GM21723 (cell line): ENCODE measurements at regions not wholly inside any gene's neighbourhood (a gene's known extent, or its start where the extent isn't known, plus 50 kb on each side); places are given as distances from the start of the nearest gene placed in this dataset.

Experiments
- ATAC-seq: cut with Tn5 transposase; IDR thresholded peaks from one replicate; pipeline ENCODE4 v1.9.1; 2021; ENCODE audit warnings: mild to moderate bottlenecking, moderate library complexity; ENCODE audit not compliant: unreplicated experiment

GRCh38 chr10:128934492-128934891 lies 532.5 kb upstream of the MGMT start:
- ATAC-seq = no peak

- ATAC-seq = no peak
These were observed 530.6 kb upstream of the MGMT start for GRCh38 chr10:128936392-128936791.

DNA sequence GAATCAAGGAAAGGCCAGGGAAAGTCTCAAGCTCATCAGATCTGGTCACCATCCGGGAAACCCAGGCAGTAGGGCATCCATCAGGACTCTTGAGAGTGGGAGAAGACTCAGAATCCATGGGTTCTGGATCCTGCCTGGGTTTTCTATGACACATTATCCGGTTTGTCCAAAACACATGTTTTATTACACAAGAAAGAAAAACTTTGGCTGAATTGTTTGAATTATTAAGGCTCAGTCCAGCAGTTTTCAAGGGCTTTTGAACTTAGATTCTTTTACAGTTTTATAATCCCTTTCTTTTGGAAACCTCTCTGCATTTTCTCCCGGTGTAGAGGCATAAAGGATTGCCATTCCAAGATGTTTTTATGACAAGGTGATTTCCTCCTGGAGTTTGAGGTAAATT lies 528.5 kb upstream of the MGMT start:
- no peak for ATAC-seq

GRCh38 chr10:128940081-128940480 lies 527.0 kb upstream of the MGMT start:
- no peak for ATAC-seq

DNA sequence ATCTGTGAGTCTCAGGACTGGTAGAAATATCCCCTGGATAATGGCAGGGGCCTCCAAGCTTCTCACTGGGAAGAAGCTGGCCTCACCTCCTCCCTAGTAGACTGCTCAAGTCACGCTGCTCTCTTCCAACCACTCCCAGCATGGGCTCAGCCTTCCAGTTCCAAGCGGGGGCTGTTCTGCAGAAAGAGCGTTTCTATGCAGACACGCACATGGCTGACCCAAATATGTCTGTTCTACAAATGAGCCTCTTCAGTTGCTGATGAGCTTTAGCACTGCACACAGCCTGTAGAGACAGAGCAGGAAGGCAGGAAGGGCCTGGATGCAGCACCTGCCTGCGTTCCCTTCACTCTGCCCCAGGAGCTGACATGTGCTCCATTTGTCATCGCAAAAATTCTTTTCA lies 523.9 kb upstream of the MGMT start:
- ATAC-seq = no peak

- no peak for ATAC-seq
These were observed 521.6 kb upstream of the MGMT start for GRCh38 chr10:128945398-128945797.

GRCh38 chr10:128950159-128950915 lies 516.7 kb upstream of the MGMT start:
- no peak for ATAC-seq

DNA sequence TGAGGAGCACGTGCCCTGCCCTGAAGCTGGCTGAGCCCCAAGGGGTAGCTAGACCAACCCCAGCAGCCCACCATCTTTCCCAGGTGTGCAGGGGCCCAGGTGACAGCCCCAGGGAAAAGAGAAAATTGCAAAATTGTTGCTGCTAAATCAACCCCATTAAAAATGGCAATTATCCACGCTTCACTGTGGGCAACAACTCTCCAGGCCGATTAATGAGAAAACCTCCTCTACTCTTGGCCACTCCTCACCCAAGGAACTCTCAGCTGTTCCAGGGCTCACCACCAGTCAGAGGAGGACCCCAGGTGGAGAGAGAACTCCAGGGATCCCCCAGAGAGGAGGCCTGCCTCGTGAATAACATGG lies 516.1 kb upstream of the MGMT start:
- no peak for ATAC-seq

GRCh38 chr10:128952856-128953255 lies 514.2 kb upstream of the MGMT start:
- ATAC-seq = no peak

- ATAC-seq = no peak
These were observed 510.9 kb upstream of the MGMT start for GRCh38 chr10:128956149-128956548.

DNA sequence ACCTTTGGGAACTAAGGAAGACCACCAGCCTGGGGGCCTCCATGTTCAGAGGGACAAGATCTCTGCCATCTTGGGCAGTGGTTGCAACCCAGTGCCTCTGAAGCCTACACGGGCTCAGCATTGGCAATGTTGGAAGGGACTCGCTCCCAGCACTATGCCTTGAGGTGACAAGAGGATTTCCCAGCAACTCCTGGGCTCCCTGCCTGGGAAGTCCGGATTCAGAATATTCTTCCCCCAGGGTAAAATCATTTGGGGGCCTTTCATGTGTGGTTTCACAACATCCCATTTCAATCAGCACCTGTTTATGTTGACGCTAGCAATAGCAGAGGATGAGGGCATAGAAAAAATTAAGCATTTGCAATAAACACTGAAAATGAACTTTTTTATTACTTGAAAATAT lies 509.8 kb upstream of the MGMT start:
- no peak for ATAC-seq

- ATAC-seq = no peak
These were observed 508.0 kb upstream of the MGMT start for GRCh38 chr10:128958834-128959690.

DNA sequence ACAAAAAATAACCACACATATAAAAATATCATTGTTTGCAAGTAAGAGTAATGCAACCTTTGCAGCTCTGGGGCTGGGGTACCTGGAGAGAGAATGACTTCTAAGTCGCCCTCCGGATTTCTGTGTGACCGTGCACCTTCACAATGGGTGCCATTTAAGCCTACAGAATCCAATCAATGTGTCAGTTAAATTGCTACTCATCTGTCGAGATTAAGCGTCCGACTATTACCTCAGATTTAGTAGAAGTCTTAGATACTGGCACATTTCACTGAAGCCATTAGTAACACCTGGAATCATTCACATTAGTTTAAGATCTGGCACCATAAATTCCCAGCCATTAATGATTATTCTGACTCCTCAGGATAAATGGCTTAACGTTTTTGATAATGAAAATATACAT lies 507.3 kb upstream of the MGMT start:
- ATAC-seq = no peak

DNA sequence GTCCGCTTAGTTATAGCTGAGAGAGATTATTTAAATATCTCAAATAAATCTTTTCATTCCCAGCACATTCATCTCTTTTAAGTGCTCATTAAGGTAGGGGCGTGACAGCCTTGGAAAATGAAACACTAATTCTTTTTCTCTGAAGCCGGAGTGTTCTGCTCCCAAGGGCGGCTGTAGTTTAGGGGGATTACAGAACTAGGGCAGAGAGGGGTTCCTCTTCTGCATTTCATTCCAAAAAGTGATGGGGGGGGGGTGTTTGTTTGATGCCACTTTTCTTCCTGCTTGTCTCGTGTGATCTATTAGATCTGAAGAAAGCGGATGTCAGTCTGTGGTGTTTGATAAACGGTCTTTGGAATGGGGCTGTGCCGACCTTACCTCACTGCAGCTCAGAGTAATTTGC lies 506.5 kb upstream of the MGMT start:
- ATAC-seq = no peak

- ATAC-seq = no peak
These were observed 504.9 kb upstream of the MGMT start for GRCh38 chr10:128962182-128962581.

GRCh38 chr10:128963211-128964099 lies 503.6 kb upstream of the MGMT start:
- ATAC-seq = no peak

DNA sequence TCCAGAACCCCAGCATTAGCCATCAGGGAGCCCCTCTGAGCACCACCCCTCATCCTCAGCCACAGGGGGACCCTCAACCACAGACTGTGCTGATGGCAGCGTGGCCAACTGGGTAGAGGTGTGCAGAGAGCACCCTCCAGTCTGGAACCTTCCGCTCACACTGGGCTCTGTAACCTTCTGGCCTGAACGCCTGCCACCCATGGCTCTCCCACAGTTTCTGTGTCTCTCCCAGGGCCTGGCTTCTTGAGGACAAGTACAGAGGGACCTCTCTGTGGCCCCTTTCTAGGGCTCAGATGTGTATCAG lies 503.0 kb upstream of the MGMT start:
- ATAC-seq = no peak

DNA sequence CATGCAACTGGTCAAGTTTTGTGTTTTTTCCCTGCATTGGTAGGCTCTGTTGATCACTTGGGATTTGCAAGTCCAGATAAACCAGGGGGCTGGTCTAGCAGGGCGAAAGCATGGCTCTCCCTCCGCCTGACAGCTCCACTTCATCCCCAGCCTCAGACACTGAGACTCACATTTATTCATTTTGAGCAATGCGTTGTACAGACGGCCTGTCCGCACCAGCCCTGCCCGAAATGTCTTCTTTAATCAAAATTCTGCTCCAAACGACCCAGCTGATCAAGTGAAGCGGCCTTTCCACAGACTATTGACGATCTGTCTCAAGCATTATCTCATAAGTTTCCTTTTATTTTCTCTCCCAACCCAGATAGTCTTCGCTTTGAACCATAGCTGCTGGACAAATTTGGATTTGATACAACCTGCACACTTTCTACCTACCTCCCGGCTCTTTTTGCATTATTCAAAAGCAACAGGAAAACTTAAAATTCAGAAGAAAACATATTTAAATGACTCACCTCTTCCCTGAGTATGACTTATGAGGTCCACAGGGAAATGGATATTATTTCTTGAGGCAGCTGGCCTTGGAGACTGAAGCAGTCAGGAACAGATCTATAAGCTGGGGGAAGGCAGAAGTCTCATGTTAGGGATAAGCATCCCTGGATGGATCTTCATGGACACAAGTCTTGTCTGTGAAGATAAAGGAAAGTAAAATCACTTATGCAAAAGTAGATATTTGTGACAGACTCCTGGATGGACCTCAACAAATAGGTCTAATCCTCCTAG lies 498.9 kb upstream of the MGMT start:
- no peak for ATAC-seq

GRCh38 chr10:128969551-128969950 lies 497.5 kb upstream of the MGMT start:
- no peak for ATAC-seq

GRCh38 chr10:128971374-128972035 lies 495.5 kb upstream of the MGMT start:
- ATAC-seq = no peak
